ENCODE measurements at regions not wholly inside any gene's neighbourhood (a gene's known extent, or its start where the extent isn't known, plus 50 kb on each side); places are given as distances from the start of the nearest gene placed in this dataset.

DNA sequence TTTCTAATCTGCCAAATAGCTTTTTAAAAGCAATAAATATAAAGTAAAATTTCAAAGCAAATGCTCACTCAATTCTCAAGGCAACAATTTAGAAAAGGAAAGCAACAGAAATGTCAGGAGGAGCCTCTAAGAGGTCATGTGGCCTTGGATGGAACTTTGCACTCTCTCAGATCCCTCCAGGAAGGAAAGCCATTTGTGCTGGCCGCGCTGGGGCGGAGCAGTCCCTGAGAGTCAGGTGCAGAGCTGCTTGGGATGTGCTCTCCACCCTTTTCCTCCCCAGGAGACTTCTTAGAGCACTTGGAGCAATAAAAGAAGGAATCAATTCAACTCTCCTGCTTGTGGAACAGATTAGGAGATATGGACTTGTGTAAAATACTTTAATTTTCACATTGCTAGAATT lies 379.8 kb upstream of the LINC00305 start:
- TF ChIP-seq, protein P1, sequence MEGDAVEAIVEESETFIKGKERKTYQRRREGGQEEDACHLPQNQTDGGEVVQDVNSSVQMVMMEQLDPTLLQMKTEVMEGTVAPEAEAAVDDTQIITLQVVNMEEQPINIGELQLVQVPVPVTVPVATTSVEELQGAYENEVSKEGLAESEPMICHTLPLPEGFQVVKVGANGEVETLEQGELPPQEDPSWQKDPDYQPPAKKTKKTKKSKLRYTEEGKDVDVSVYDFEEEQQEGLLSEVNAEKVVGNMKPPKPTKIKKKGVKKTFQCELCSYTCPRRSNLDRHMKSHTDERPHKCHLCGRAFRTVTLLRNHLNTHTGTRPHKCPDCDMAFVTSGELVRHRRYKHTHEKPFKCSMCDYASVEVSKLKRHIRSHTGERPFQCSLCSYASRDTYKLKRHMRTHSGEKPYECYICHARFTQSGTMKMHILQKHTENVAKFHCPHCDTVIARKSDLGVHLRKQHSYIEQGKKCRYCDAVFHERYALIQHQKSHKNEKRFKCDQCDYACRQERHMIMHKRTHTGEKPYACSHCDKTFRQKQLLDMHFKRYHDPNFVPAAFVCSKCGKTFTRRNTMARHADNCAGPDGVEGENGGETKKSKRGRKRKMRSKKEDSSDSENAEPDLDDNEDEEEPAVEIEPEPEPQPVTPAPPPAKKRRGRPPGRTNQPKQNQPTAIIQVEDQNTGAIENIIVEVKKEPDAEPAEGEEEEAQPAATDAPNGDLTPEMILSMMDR (IDR thresholded peaks at IDR 0.05; ENCODE audit: borderline replicate concordance, extremely low read depth, low read length, poor library complexity, severe bottlenecking), result no peak
- TF ChIP-seq EZH2 (IDR thresholded peaks at IDR 0.05; ENCODE audit: borderline replicate concordance, low read depth, low read length, severe bottlenecking), result no peak

Measured in DND-41 (cell line).